ENCODE measurements at regions not wholly inside any gene's neighbourhood (a gene's known extent, or its start where the extent isn't known, plus 50 kb on each side); places are given as distances from the start of the nearest gene placed in this dataset.

- Histone ChIP-seq H2BK120ac (ENCODE audit: low read depth, low read length, poor library complexity, severe bottlenecking) (no peak overlapping the region), H3K56ac (ENCODE audit: insufficient read length, low read depth, low read length) (no peak overlapping the region), H2BK15ac (ENCODE audit: low read depth, low read length) (no peak overlapping the region), H3K4me1 (ENCODE audit: insufficient read depth, low read length) (no peaks in the 10 kb centered on the region), H3K14ac (ENCODE audit: insufficient read depth, low read length) (no peak overlapping the region), H3K9me3 (ENCODE audit: control insufficient read depth, low read depth, low read length) (peaks cover 42% of the 10 kb centered on the region), H3K23ac (ENCODE audit: insufficient read length, low read depth, low read length) (no peak overlapping the region), H3K4ac (ENCODE audit: low read depth, low read length) (no peak overlapping the region), H2BK12ac (ENCODE audit: insufficient read length, low read depth, low read length) (no peak overlapping the region), H4K91ac (ENCODE audit: insufficient read length, low read depth, low read length) (no peak overlapping the region), H4K20me1 (ENCODE audit: control insufficient read depth, insufficient read depth, insufficient read length) (no peaks in the 10 kb centered on the region), H2BK5ac (ENCODE audit: insufficient read length, low read length) (no peak overlapping the region), H3K4me2 (ENCODE audit: insufficient read depth, insufficient read length, low read length) (no peak overlapping the region), H3K27ac (ENCODE audit: insufficient read length, low read depth, low read length) (no peak overlapping the region), H2AFZ (ENCODE audit: low read length) (no peak overlapping the region), H3K9ac (ENCODE audit: extremely low read depth, insufficient read length, low read length) (no peak overlapping the region), H4K5ac (ENCODE audit: insufficient read length, low read depth, low read length) (no peak overlapping the region), H3K27me3 (ENCODE audit: insufficient read depth, low read length) (no peaks in the 10 kb centered on the region), H3K18ac (ENCODE audit: insufficient read length, low read depth, low read length) (no peak overlapping the region), H3K23me2 (ENCODE audit: insufficient read length, low read depth, low read length, poor library complexity, severe bottlenecking) (no peaks in the 10 kb centered on the region), H3K79me2 (ENCODE audit: insufficient read depth, low read length) (no peaks in the 10 kb centered on the region), H2AK5ac (ENCODE audit: insufficient read length, low read length) (no peak overlapping the region), H4K8ac (replicated peaks; ENCODE audit: insufficient read length, low read depth, low read length) (no peak overlapping the region), H3T11ph (ENCODE audit: low read length) (no peak overlapping the region), H2BK20ac (ENCODE audit: low read depth, low read length, poor library complexity, severe bottlenecking) (no peak overlapping the region), H3K79me1 (ENCODE audit: insufficient read depth, low read depth, low read length, poor library complexity, severe bottlenecking) (no peaks in the 10 kb centered on the region)
- no peak overlapping the region; a peak in 1 of 5 replicates for H3K4me3 Mint-ChIP-seq
- no peaks in the 10 kb centered on the region for H3K4me1 Mint-ChIP-seq
- peaks cover 80 to 89% of the 10 kb centered on the region in 2 experiments for H3K9me3 Mint-ChIP-seq
- no peak for TF ChIP-seq CTCF (conservative IDR thresholded peaks at IDR 0.05)
- peaks cover 0 to 14% (median 13%) of the 10 kb centered on the region in 3 experiments; a peak in 5 of 7 replicates for H3K36me3 Mint-ChIP-seq (ENCODE audit: insufficient read depth in 1 of 3, low read depth in 3 of 3)
- no peaks in the 10 kb centered on the region for H3K27me3 Mint-ChIP-seq (ENCODE audit: low read depth)
- H3K27ac Mint-ChIP-seq: no peak overlapping the region
- no CpG with 5 or more reads among the region's 1 CpG for whole genome bisulfite sequencing (ENCODE audit: extremely low coverage, insufficient read length, low lambda C conversion rate)
- DNase-seq: no peak
Measured at GRCh38 chr10:37489658-37490003, 364.2 kb downstream of the ANKRD30A start.

Measured in H9 (cell line).